Epithelial cell of proximal tubule (primary cell): ENCODE measurements at regions not wholly inside any gene's neighbourhood (a gene's known extent, or its start where the extent isn't known, plus 50 kb on each side); places are given as distances from the start of the nearest gene placed in this dataset.
"Not testable (repeated sequence)": the region's sequence is repeated elsewhere in the genome, so short reads cannot be mapped to it uniquely, and the experiment has no call there.

ENCODE experiments used
- DNase-seq: peaks from one replicate; pipeline ENCODE4 v3.0.0-alpha.2; 2011; ENCODE audit warnings: low read depth
- H3K4me3 ChIP-seq: 2 replicates; pipeline ENCODE4 v1.5.1; 2011; ENCODE audit warnings: low read depth, mild to moderate bottlenecking, low read length
- TF ChIP-seq, protein P1 (sequence below): conservative IDR thresholded peaks from 2 replicates; pipeline ENCODE4 v1.5.1; 2012; ENCODE audit warnings: low read depth, mild to moderate bottlenecking, low read length

- DNase-seq, result no peak
- H3K4me3 ChIP-seq, result no peak overlapping the region
- TF ChIP-seq, protein P1, sequence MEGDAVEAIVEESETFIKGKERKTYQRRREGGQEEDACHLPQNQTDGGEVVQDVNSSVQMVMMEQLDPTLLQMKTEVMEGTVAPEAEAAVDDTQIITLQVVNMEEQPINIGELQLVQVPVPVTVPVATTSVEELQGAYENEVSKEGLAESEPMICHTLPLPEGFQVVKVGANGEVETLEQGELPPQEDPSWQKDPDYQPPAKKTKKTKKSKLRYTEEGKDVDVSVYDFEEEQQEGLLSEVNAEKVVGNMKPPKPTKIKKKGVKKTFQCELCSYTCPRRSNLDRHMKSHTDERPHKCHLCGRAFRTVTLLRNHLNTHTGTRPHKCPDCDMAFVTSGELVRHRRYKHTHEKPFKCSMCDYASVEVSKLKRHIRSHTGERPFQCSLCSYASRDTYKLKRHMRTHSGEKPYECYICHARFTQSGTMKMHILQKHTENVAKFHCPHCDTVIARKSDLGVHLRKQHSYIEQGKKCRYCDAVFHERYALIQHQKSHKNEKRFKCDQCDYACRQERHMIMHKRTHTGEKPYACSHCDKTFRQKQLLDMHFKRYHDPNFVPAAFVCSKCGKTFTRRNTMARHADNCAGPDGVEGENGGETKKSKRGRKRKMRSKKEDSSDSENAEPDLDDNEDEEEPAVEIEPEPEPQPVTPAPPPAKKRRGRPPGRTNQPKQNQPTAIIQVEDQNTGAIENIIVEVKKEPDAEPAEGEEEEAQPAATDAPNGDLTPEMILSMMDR, result no peak
These were observed 141.1 kb downstream of the FBXO4 start for GRCh38 chr5:42066131-42066530.

DNA sequence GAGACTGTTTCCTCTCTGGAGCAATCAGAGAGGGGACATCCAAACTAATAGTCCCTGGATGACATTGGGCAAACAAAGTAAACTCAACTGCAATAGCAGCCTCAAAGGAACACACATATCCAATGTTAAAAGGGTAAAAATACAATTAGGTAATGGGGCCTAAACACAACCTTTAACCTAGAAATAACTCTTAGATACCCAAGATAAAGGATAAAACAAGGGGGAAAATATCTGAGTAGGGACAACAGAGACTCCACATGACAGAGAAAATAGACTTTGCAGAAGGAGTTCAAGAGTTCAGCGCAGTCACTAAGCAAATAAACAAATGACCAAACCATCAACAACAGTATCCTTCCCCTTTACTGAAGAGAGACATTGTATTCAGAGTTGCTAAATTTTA is 149.3 kb downstream of the FBXO4 start:
- TF ChIP-seq, protein P1, result no peak
- no peak overlapping the region for H3K4me3 ChIP-seq
- DNase-seq, result no peak

DNA sequence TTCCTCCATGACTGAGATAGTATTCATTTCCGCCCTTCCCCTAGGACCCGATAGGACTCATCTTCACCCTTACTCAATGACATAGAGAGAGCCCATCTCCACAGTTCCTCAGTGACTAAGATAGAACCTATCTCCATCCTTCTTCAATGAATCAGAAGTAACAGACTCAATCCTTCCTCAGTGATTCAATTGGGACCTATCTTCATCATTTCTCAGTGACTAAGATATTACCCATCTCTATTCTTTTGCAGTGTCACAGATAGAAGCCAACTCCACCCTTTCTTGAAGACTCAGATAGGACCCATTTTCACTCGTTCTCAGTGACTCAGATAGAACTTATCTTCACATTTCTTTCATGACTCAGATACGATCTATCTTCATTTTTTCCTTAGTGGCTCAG is 164.6 kb downstream of the FBXO4 start:
- TF ChIP-seq, protein P1, result no peak
- DNase-seq, result no peak
- no peak overlapping the region for H3K4me3 ChIP-seq

DNA sequence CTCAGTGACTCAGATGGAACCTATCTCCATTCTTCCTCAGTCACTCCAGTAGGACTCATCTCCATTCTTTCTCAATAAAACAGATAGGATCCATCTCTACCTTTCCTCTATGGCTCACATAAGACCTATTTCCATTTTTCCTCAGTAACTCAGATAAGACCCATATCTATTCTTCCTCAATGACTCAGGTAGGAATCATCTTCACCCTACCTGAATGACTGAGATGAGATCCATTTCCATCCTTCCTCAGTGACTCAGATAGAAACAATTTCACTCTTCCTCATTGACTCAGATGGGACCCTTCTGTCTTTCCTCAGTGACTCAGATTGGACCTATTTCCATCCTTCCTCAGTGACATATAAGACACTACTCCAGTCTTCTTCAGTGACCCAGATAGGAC is 165.1 kb downstream of the FBXO4 start:
- TF ChIP-seq, protein P1, result no peak
- no peak overlapping the region for H3K4me3 ChIP-seq
- DNase-seq, result no peak

- not testable (repeated sequence) for DNase-seq, H3K4me3 ChIP-seq
These were observed 174.8 kb downstream of the FBXO4 start for GRCh38 chr5:42099846-42100245.

DNA sequence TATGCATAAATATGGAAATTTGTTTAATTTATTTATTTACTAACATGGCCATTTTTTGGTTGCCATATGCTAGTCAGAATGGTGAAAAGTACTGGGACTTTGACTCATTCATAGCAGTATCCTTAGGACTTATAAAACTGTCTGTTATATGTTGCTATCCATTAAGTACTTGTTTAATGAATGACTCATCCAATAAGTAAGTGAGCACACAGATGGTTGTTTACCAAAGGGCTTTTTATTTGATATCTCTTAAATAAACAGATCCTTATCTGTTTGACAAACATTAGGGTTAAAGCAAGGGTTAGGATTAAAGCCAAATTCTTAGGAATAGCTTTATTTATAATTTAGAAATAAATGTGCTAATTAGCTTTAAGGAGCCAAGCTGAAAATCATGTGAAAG is 183.4 kb downstream of the FBXO4 start:
- TF ChIP-seq, protein P1, result no peak
- no peak for DNase-seq
- H3K4me3 ChIP-seq, result no peak overlapping the region

- TF ChIP-seq, protein P1, result no peak
These were observed 184.0 kb downstream of the FBXO4 start for GRCh38 chr5:42109006-42109572.

GRCh38 chr5:42115721-42116120 is 190.6 kb downstream of the FBXO4 start:
- DNase-seq, H3K4me3 ChIP-seq: not testable (repeated sequence)

More at GRCh38 chr5:42109006-42109572, 184.0 kb downstream of the FBXO4 start:
- no peak overlapping the region for H3K4me3 ChIP-seq
- DNase-seq, result no peak
